Neural cell (in vitro differentiated cells): ENCODE measurements at regions not wholly inside any gene's neighbourhood (a gene's known extent, or its start where the extent isn't known, plus 50 kb on each side); places are given as distances from the start of the nearest gene placed in this dataset.
A peak's percentile ranks its signal among the peaks of the same experiment; 100 is the strongest.

ENCODE experiments used
- H2AFZ ChIP-seq: fragments of 200-600, 300-800 bp; sonication (generic), shearing (Covaris generic); 2 replicates; pipeline ENCODE4 v1.6.0; 2014; ENCODE audit warnings: low read depth, mild to moderate bottlenecking, antibody characterized with exemption, low read length, moderate library complexity
- H3F3A ChIP-seq: fragments of 200-600 bp; shearing (Covaris generic); 2 replicates; pipeline ENCODE4 v1.6.1; 2016; ENCODE audit warnings: mild to moderate bottlenecking, moderate library complexity, mixed read lengths, antibody characterized with exemption, low read length; ENCODE audit not compliant: insufficient read depth, poor library complexity, severe bottlenecking
- H3K27ac ChIP-seq: fragments of 200-600, 300-800 bp; sonication (generic), shearing (Covaris generic); 2 replicates; pipeline ENCODE4 v1.5.1; 2014; ENCODE audit warnings: mild to moderate bottlenecking, low read length, moderate library complexity
- H3K27me3 ChIP-seq: fragments of 300-800, 200-600 bp; sonication (generic), shearing (Covaris generic); 2 replicates; pipeline ENCODE4 v1.6.0; 2014; ENCODE audit warnings: mild to moderate bottlenecking, low read depth, low read length, moderate library complexity; ENCODE audit not compliant: insufficient read depth
- H3K36me3 ChIP-seq: fragments of 300-800, 200-600 bp; sonication (generic), shearing (Covaris generic); 2 replicates; pipeline ENCODE4 v1.5.1; 2014; ENCODE audit warnings: mild to moderate bottlenecking, antibody characterized with exemption, low read length, moderate library complexity; ENCODE audit not compliant: insufficient read depth
- H3K4me2 ChIP-seq: fragments of 300-800, 200-600 bp; sonication (generic), shearing (Covaris generic); 2 replicates; pipeline ENCODE4 v1.6.0; 2014; ENCODE audit warnings: mild to moderate bottlenecking, low read length
- H3K4me3 ChIP-seq: fragments of 300-800, 200-600 bp; sonication (generic), shearing (Covaris generic); 2 replicates; pipeline ENCODE4 v1.5.1; 2014; ENCODE audit warnings: mild to moderate bottlenecking, low read length, moderate library complexity
- H3K79me2 ChIP-seq: fragments of 200-600 bp; shearing (Covaris generic); replicated peaks from 2 replicates; pipeline ENCODE4 v1.6.0; 2014; ENCODE audit warnings: mild to moderate bottlenecking, low read length, moderate library complexity; ENCODE audit not compliant: insufficient read depth
- H3K9ac ChIP-seq: fragments of 300-800, 200-600 bp; sonication (generic), shearing (Covaris generic); 2 replicates; pipeline ENCODE4 v1.6.1; 2016; ENCODE audit warnings: mild to moderate bottlenecking, low read length, mixed read lengths
- H3K9me2 ChIP-seq: fragments of 200-600 bp; shearing (Covaris generic); 2 replicates; pipeline ENCODE4 v1.6.1; 2016; ENCODE audit warnings: mild to moderate bottlenecking, low read length, mixed read lengths; ENCODE audit not compliant: insufficient read depth
- H3K9me3 ChIP-seq: fragments of 200-600, 300-800 bp; sonication (generic), shearing (Covaris generic); 2 replicates; pipeline ENCODE4 v1.6.1; 2016; ENCODE audit warnings: mild to moderate bottlenecking, mixed run types, low read length, moderate library complexity, mixed read lengths
- H4K20me1 ChIP-seq: fragments of 200-600 bp; shearing (Covaris generic); 2 replicates; pipeline ENCODE4 v1.6.1; 2016; ENCODE audit warnings: mild to moderate bottlenecking, mixed run types; ENCODE audit not compliant: insufficient read depth
- EP300 ChIP-seq: fragments of 450-650 bp; conservative IDR thresholded peaks from 2 replicates; pipeline ENCODE4 v1.6.1; 2014; ENCODE audit warnings: antibody characterized with exemption, mild to moderate bottlenecking, moderate library complexity; ENCODE audit not compliant: poor library complexity, severe bottlenecking
- MXI1 ChIP-seq: fragments of 450-650 bp; conservative IDR thresholded peaks from 2 replicates; pipeline ENCODE4 v1.6.1; 2014; ENCODE audit warnings: antibody characterized with exemption, mild to moderate bottlenecking; ENCODE audit not compliant: poor library complexity, severe bottlenecking
- POLR2AphosphoS5 ChIP-seq: IDR thresholded peaks from 2 replicates; pipeline ENCODE4 v1.6.1; 2012
- SMC3 ChIP-seq: fragments of 450-650 bp; conservative IDR thresholded peaks from 2 replicates; pipeline ENCODE4 v1.6.1; 2014; ENCODE audit warnings: antibody characterized with exemption, mild to moderate bottlenecking, moderate library complexity; ENCODE audit not compliant: poor library complexity
- TAF1 ChIP-seq: IDR thresholded peaks from 2 replicates; pipeline ENCODE4 v1.6.1; 2012; ENCODE audit warnings: low read depth
- TF ChIP-seq, protein P1 (sequence below): IDR thresholded peaks from 2 replicates; pipeline ENCODE4 v1.6.1; 2012; ENCODE audit warnings: borderline replicate concordance
- TF ChIP-seq, protein P2 (sequence below): fragments of 450-650 bp; IDR thresholded peaks from 2 replicates; pipeline ENCODE4 v1.5.1; 2014; ENCODE audit warnings: antibody characterized with exemption, mild to moderate bottlenecking, moderate library complexity; ENCODE audit not compliant: poor library complexity, severe bottlenecking

DNA sequence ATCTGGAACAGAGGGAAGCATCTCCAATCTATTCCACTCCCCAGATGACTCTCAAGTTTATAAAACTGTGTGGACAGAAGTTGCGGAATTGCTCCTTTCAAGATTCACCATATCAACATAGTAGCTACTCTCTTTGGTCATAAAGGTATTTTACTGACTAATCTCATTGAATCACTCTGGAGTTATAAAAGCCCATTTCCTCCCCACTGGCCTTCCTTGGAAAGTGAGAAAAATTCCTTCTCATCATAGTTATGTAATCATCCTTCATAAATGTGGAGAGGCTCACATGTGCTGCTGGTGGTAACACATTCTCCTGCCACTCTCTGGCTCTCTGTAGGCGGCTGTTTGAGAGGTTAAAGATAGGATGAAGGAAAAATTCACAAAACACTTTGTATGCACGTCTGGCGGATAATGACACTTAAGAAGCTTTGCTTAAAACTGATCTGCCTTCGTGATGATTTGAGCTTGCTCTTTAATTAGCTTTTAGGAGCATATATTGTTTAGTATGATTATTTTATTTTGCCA is 1034.0 kb upstream of the EEF2KMT start:
- H4K20me1 ChIP-seq: no peaks in the 10 kb centered on the region
- TF ChIP-seq, protein P1, sequence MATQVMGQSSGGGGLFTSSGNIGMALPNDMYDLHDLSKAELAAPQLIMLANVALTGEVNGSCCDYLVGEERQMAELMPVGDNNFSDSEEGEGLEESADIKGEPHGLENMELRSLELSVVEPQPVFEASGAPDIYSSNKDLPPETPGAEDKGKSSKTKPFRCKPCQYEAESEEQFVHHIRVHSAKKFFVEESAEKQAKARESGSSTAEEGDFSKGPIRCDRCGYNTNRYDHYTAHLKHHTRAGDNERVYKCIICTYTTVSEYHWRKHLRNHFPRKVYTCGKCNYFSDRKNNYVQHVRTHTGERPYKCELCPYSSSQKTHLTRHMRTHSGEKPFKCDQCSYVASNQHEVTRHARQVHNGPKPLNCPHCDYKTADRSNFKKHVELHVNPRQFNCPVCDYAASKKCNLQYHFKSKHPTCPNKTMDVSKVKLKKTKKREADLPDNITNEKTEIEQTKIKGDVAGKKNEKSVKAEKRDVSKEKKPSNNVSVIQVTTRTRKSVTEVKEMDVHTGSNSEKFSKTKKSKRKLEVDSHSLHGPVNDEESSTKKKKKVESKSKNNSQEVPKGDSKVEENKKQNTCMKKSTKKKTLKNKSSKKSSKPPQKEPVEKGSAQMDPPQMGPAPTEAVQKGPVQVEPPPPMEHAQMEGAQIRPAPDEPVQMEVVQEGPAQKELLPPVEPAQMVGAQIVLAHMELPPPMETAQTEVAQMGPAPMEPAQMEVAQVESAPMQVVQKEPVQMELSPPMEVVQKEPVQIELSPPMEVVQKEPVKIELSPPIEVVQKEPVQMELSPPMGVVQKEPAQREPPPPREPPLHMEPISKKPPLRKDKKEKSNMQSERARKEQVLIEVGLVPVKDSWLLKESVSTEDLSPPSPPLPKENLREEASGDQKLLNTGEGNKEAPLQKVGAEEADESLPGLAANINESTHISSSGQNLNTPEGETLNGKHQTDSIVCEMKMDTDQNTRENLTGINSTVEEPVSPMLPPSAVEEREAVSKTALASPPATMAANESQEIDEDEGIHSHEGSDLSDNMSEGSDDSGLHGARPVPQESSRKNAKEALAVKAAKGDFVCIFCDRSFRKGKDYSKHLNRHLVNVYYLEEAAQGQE: peak; percentile 17
- no peak for TF ChIP-seq MXI1
- TF ChIP-seq TAF1: no peak
- no peak for TF ChIP-seq SMC3
- H3K27ac ChIP-seq: peak overlapping the region; percentile 72
- peaks cover 3% of the 10 kb centered on the region for H3K9me3 ChIP-seq
- H3K9me2 ChIP-seq: no peaks in the 10 kb centered on the region
- no peak overlapping the region for H3K4me3 ChIP-seq
- H3K4me2 ChIP-seq: no peak overlapping the region
- peaks cover 9% of the 10 kb centered on the region for H3F3A ChIP-seq
- no peaks in the 10 kb centered on the region for H3K36me3 ChIP-seq
- H3K9ac ChIP-seq: peak overlapping the region; percentile 9
- no peak overlapping the region for H2AFZ ChIP-seq
- no peaks in the 10 kb centered on the region for H3K79me2 ChIP-seq
- H3K27me3 ChIP-seq: no peaks in the 10 kb centered on the region

DNA sequence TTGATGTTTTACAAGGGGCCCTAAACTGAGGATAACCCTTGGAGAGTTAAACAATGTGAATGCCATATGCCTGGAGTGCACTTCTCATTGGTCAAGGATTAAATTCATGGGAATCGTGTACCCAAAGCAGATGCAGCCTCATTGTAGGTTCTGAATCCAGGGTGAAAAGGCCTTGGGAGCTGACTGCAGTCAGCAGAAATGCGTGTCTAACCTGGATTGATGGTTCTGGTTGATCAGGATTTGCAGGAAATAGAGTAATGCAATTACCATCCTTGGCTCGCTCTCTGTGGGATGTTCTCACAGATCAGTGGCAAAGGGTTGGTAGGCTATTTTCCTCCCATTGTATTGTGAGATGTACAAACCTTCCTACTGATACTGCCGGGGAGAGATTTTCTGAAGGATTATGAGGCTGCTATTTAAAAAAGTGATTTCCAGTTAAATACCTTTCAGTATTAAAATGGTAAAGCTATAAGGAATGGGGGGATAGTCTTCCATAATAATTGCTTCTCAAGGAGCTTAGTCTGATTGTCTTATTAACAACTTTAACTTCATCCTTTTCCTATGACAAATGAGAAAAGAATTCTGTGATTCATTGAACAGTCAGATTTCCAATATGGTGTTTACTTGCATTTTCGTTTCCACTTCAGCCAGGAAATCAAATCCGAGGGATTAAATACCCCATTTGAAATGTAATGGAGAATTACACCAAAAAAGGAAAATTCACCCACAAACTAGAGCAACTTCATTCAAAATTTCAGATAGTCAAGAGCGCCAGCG is 1028.1 kb upstream of the EEF2KMT start:
- TF ChIP-seq, protein P1: peak; percentile 18
- TF ChIP-seq TAF1: no peak
- no peak for TF ChIP-seq EP300
- TF ChIP-seq, protein P2, sequence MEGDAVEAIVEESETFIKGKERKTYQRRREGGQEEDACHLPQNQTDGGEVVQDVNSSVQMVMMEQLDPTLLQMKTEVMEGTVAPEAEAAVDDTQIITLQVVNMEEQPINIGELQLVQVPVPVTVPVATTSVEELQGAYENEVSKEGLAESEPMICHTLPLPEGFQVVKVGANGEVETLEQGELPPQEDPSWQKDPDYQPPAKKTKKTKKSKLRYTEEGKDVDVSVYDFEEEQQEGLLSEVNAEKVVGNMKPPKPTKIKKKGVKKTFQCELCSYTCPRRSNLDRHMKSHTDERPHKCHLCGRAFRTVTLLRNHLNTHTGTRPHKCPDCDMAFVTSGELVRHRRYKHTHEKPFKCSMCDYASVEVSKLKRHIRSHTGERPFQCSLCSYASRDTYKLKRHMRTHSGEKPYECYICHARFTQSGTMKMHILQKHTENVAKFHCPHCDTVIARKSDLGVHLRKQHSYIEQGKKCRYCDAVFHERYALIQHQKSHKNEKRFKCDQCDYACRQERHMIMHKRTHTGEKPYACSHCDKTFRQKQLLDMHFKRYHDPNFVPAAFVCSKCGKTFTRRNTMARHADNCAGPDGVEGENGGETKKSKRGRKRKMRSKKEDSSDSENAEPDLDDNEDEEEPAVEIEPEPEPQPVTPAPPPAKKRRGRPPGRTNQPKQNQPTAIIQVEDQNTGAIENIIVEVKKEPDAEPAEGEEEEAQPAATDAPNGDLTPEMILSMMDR: no peak
- no peak for TF ChIP-seq SMC3
- no peak for TF ChIP-seq POLR2AphosphoS5
- no peak overlapping the region for H3K4me2 ChIP-seq
- H3K79me2 ChIP-seq: no peaks in the 10 kb centered on the region

More for the DNA sequence above, 1028.1 kb upstream of the EEF2KMT start:
- H3K27ac ChIP-seq: peak overlapping the region; percentile 32
- H3K9ac ChIP-seq: no peak overlapping the region
- peaks cover 3% of the 10 kb centered on the region for H3K9me3 ChIP-seq
- no peak overlapping the region for H2AFZ ChIP-seq
- no peak overlapping the region for H3K4me3 ChIP-seq
- H3K9me2 ChIP-seq: no peaks in the 10 kb centered on the region
- H3K27me3 ChIP-seq: no peaks in the 10 kb centered on the region
- no peaks in the 10 kb centered on the region for H4K20me1 ChIP-seq
- H3K36me3 ChIP-seq: no peaks in the 10 kb centered on the region
- peaks cover 5% of the 10 kb centered on the region for H3F3A ChIP-seq
